NCI-H526 treated with DMSO at 0.1 percent for 48 hours (cell line): ENCODE measurements at regions not wholly inside any gene's neighbourhood (a gene's known extent, or its start where the extent isn't known, plus 50 kb on each side); places are given as distances from the start of the nearest gene placed in this dataset.

Experiments
- DNase-seq: peaks from one replicate; lab custom pipeline; 2025; lab: John Stamatoyannopoulos, UW

DNA sequence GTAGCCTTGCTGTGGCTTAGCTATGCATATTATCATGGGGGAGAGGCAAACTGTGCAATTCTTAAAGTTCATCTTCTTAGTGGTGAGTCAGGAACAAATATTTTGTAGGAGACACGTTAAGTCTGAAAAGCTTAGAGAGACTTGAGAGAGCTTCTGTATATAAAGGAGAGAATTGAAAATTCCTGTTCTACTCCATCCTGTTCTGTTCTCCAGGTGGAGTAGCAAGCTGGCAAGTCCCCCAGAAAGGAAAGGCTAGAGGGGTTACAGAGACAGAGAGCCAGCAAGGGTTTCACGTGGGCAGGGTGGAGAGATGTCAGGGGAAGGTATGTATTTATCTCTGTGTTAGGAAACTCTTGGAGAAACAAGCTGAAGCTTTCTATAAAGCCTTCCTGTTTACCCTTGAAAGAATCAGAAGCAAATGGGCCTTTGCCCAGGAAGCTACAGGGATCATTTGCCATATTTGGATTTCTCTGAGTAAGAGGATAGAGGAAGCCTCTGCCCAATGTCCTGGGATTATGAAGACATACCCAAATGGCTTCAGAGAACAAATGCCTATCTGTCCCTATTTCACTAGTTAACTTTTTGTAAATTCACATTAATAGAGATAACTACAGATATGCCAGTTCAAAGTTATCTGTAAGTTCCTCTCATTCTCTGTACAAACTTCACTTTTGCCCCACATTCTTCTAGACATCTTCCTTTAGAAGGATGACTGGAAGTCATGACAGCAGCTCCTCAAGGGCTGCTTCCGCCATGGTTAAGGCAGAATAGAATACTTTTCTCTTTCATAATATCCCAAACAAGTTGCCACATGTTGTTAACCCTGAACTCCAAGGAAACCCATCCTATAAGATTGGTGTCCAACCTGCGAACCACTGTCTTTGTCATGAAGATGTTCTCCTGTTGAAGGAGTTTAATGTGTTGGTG is 126.7 kb upstream of the NEDD9 start:
- no peak for DNase-seq

DNA sequence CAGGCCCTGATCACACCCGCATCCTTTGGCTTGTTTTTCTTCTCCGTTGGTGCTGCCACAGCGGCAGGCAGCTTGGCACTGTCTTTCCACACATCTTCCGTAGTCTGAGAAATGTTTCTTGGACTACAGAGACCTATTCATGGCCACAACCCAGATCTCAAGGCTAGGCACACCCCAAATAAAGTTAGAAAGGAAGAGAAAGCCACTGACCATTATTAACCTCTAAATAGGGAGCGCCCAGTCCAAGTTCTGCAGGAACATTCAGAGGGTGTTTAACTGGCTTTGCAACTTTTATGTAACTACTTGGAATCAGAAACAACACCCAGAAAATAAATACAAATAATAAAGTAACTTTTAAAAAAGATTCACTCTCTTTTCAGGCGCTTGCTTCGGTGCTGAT is 124.8 kb upstream of the NEDD9 start:
- DNase-seq = no peak

DNA sequence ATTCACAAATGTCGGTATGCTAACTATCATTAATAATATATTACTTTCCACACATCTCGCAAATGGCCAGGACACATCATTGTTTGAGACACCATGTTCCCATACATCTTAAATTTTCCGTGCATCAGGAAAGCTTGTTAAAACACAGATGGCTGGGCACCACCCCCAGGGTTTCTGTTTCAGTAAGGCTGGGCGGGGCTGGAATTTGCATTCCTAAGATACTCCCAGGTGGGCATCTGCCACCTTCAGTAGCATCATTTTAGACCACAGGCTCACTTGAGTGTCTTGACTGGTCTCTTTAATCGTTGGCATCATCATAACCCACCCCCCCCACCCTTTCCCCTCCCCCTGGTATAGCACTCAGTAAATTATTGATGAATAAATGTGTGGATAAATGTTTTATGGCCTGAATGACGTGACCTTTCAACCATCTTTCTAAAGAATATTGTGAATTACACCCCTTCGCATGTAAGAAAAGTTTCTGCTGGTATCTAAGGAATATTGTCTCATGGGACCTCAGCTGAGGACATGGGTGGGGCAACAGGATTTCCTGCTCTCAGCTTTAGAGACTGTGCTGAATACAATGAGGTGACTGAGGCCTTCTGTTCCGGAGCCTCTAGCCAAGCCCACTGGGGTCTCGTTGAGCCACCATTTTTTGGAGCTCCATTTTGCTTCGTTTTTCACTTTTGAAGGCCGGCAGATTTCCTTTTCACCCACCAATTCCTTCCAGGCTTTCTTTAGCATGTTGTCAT is 124.1 kb upstream of the NEDD9 start:
- DNase-seq = no peak

DNA sequence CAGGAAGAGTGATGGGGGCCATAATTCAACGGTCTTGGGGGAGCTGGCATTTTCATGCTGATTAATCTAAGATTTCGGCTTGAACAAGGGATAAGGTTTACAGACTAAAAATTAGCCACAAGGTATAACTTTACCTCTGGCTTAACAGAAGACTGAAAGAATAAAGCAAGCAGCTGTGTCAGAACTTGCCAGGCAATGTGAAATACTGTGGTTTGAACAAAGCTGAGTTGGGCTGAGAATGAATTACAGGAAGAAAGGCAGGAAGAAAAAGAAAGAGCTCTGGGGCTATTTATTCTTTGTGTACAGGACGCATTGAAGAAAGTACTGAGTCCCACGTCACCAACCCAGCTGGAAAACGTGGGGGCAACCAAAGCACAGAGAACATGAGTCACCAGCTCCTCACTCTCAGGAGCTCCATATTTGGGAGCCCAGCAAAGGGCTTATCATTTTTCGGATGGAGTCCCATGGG is 121.5 kb upstream of the NEDD9 start:
- DNase-seq = no peak

DNA sequence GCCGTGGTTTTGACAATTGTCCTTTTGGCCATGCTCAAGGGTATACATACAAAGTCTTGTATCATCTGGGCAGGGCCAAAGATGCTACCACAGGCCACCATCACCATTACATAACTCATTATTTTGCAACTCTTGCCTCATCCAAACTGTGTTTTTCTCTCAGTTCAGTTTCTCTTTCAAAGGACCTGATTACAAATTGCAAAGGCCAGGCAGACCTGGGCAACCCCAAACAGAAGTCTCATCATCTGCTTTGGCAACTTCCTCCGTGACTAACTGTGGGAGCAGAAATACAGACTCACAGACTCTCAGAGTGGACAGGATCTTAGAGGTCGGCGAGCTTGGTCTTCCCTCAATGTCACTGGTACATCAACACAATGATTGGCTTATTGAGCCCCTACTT is 117.8 kb upstream of the NEDD9 start:
- no peak for DNase-seq

DNA sequence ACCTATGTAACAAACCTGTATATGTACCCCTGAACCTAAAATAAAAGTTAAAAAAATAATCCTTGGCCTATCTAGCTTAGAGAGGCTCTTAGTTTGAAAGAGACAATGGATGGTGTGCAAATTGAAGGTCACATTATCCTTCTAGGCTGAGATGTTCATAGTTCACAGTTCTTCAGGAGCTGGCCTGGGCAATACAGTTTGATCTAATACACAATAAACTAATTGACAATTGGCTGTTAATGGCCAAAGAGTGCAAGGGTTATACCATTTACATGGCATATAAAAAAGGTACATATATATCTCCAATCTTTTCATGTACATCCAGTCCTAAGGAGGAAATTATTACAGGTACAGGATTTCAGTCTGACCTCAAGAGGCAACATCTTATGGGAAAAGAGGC is 117.4 kb upstream of the NEDD9 start:
- DNase-seq = no peak

DNA sequence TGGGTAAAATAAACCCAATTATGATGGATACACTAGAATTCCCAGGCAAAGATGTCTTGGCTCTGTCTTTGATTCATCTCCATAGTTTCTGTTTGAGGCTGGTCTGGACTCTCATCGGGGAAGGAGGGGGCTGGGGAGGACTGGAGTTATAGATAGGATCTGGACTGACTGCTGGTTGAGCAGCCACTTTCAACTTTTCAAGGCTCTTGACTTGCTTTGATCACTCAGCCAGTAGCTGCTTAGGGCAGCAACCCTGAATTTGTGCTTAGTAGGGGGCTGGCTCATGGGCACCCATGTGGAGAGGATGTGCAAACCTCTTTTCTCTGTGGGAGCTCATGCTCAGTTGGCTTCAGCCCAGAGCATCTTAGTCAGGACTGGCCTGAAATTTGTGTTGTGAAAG is 114.0 kb upstream of the NEDD9 start:
- no peak for DNase-seq

DNA sequence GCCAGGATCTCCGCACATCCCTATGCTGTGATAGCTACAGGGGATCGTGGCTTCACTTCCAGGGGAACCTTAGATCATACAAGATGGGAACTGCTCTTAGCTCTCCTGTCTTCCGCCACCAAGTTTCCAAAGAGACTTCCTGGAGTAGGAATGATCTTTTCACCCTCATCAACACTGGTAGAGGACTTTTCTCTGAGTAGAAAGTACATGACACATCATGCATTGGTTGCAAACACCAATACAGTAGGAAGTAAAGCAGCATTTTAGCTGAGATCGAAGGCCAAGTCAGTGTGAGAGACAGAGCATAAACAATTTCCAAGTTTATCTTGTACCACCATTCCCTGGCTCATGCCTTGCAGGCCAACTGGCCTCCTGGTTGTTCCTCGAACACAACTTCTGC is 113.1 kb upstream of the NEDD9 start:
- DNase-seq = no peak

DNA sequence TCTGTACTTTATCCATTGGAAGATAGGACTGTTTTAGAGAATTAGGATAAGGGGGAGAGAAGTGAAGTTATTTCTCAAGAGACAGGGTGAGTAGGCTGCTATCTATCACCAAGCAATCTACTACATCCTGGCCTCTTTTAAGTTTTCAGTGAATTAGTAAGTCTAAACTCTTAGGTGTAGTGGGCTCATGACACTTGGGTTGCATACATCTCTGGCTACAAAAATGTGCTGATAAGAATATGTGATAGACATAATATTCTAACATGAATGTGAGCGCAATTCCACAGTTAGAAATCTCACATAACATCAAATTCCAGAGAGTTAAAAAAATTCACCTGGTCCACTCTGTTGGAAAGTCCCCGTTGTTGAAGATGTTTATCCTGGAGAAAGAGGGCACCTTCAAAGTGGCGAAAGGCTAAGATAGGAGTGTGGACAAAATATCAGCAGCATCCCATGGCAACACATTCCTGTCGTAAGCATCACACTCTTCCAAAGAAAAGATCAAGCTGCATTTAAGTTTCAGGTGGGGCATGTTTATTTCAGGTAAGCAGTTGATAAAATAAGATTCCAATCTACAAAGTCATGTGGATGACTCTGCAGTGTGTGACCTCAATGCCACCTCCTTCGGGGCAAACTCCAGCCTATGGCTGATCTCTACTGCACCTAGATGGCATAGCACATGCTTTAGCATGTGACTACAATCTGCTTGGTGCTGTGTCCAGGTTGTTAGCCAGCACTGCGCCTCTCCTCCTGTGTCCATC is 111.7 kb upstream of the NEDD9 start:
- no peak for DNase-seq

DNA sequence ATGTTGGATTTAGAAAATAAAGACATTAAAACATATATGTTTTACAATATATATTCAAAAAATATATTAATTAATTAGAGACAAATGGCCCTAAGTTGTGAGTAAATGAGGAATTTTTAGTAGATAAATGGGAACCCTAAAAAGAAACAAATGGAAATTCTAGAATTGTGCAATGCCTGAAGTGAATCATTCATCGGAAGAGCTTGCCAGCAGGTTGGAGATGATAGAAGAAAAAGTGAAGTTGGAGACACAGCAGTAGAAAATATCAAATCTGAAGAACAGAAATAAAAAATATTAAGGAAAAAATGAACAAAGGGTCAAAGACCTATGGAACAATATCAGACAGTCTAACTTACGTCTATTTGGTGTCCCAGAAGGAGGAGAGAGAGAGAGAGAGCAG is 109.4 kb upstream of the NEDD9 start:
- no peak for DNase-seq

DNA sequence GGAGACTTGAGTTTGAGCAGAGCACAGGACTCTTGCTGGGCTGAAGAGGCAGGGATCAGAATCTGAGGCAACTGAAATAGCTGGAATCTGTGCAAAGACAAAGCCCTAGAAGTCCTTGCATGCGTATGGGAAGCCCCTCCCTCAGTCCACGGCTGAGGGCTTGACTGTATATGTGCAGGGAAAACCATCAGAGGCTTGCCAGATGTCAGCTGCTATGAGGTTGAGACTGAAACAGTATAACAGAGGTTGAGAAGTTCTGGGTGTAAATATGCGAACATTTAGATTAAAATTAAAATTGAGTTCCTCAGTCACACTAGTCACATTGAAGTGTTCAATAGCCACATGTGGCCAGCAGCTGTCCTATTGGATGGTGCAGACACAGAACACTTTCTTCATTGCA is 108.8 kb upstream of the NEDD9 start:
- DNase-seq = no peak

DNA sequence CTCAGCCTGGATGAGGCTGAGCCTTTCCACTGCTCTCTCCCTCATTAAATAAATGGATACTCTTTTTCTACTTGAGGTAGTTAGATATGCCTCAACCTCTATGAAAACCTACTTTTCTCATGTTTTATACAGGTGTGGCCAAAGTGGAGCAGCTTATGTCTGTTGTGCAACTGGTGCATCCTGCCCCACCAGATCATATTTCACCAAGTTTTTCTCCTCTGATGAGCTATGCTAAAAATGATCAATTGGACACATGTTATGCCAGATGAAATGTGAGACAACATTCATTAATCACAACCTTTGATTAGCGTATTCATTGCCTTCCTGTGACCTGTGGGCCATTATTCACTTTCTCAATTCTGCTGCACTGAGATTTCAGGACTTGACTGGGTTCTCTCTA is 106.9 kb upstream of the NEDD9 start:
- DNase-seq = no peak

DNA sequence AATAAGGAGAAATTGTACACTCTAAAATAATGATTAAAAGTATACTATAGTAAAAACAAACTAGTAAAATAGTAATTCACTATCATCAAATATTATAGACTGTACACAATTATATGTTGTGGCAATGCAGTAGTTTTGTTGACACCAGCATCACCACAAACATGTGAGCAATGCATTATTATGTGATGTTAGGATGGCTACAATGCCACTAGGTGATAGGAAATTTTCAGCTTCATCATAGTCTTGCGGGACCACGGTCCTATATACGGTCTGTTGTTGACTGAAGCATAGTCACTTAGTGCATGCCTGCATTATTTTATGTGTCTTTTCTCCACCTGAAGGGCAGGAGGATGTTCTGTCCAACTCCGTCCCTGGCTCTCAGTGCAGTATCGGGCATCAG is 104.8 kb upstream of the NEDD9 start:
- DNase-seq = no peak

DNA sequence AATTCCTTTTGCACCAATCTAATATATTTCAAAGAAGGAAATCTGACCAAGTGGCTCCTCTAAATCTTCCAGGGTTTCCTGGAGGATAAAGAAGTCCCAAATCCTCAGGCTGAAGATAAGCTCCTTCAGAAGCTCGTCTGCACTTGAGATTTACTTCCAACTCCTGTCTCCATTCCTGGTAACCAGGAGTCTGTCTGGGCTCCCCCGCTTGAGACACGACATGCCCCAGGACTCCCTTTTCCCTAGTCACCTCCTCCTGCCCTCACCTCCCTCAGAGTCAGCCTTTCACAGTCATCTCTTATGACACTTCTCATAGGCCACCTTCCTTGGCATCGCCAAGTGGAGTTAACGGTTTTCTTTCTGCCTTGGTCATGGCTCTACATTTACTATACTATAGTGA is 103.4 kb upstream of the NEDD9 start:
- DNase-seq = no peak

DNA sequence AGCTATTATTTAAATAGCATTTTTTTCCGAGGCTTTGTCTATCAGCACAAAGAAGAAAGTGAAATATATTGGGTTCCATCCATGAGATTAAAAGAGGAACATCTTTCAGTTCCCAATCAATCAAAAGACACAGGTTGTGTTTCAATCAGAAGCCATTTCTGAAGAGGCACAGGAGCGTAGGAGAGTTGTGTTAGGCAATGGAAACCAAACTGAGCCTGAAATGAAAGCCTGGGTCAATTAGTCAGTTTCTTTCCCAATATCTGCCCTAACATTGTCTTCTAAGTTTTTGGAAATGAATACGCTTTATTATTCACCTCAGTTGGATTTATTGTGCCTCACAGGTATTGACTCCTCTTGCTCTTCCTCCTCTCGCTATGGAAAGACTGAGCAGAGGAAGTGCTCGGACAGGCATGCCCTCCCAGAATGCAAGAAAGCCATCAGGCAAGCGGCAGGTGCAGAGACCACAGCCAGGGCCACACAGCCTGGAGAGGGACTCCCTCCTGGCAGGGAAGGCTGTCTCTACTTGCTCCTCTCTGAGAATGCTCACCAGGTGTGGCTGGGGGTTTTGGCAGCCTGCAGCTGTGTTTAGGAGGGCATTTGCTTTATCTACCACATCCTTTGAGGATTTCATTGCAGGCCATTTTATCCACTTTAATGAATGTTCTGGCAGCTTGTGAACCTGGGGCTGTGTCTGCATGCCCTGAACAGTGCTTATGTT is 100.8 kb upstream of the NEDD9 start:
- no peak for DNase-seq

DNA sequence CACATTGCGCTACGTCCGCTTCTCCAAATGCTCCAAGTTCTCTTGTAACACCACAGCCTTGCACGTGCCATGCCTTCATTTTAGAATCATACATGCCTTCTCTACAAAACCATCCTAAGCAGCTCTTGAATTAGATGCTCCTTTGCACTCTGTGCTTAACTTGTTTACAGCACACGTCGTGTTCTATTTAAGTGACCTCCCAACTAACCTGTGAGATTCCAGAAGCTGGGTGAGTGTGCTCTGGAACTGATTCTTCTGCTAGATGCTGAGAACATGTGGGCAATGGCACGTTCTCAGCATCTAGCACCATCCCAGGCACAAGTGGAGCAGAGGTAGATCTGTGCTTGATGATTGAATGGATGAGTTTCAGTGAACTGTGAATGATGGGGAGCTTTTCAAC is 100.0 kb upstream of the NEDD9 start:
- no peak for DNase-seq

DNA sequence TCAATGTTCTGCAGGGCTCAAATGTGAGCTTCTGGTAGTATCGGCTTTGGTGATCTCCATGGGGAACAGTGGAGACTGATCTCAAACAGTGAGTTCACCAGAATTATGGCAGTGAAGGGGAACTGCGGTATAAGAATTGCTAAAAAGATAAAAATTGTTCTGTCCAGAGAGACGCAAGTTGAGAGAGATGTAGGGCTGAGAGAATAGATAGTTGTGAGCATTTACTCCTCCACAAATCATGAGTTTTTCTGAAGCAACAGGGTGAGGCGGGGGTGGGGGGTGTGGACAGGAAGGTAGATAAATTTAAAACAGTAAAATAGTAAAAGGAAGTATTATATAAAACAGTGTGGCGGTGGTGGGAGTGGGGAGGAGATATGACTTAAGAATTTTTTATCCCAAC is 98.6 kb upstream of the NEDD9 start:
- DNase-seq = no peak

DNA sequence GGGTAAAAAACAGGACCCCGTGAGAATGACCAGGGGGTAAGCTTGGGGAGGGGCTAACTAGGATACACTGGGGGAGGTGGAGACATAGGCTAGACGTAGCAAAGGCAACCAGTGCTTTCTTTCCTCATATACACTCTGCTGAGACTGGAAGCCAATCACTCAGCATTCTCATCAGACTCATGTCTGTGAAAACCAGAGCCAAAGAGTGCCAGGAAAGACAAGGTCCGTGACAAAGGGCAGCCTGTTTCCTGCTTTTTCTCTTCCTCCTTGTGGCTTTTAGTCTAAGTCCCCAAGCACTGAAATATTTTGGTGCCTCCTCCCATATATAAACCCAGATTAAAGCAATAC is 97.9 kb upstream of the NEDD9 start:
- DNase-seq = no peak

DNA sequence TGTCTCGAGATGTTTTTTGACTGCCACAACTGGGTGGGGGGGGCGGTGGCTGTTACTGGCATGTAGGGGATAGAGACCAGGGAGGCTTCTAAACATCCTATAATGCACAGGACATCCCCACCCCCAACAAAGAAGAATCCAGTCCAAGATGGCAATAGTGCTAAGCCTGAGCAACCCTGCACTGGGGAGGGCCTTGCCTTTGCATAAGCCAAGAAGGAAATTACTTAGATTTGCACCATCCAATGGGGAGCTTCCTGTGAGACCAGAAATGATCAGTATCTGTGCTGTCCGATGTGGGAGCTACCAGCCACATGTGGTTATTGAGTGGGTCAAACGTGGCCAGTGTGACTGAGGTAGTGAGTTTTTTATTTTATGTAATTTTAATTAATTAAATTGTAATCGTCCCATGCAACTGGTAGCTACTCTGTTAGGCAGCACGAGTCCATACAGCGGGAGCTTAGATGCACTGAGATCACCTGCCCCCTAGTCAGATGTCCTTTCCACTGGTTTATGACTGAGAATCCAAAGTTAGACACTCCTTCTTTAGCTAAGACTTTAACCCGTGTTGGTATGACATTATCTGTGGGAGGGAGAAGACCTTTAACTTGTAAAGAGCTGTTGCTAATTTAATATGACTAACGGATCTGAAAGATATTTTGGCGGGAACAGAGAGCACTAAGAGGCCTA is 97.4 kb upstream of the NEDD9 start:
- DNase-seq = no peak

DNA sequence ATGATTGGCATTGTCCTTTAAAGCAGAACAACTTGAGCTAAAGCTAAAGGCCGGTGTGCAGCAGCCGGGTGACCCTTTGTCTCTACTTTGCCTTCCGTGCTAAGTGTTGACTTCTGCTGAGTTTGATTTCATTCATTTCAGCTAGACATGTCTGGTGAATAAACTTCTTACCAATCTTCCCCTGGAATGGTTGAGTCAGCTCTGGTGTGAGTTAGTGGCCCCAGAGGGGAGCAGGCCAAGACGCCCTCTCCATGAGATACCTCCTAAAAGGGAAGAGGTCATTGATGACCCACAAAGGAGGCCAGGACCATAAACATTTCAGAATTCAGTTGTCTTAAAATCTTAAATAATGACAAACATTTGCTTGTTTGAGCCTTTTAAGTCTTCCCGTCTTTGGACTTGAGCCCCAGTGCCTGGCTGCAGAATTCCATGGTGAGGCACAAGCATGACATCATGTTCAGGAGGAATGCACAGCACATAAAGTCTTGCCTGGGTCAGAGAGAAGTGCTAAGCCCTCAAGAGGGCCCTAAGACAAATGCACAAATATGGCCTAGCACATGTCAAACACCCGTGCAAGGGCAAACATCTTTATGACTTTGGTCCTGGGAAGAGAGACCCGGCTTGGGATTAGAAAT is 96.3 kb upstream of the NEDD9 start:
- DNase-seq = no peak

DNA sequence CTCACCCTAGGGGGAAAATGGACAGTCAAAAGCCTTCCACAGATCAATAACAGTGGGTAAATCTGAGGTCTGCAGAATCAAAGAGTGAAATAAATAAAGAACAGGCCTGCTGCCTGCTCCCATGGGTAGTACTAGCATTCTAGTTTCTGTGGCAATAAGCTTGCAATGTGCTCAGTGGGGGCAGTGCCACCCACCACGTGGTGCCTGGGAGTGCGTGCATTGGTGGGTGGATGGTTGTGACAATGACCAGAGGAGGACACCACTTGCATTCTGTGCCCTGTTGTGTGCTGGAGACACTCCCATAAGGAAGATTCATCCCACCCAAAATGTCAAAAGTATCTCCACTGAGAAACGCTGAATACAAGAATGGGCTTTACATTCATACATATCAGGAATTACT is 95.5 kb upstream of the NEDD9 start:
- no peak for DNase-seq
